ENCODE measurements at regions not wholly inside any gene's neighbourhood (a gene's known extent, or its start where the extent isn't known, plus 50 kb on each side); places are given as distances from the start of the nearest gene placed in this dataset.
A peak's percentile ranks its signal among the peaks of the same experiment; 100 is the strongest.

GRCh38 chr18:75548353-75548905 lies 120.9 kb upstream of the SMIM21 start:
- intact Hi-C loops (cut with micrococcal nuclease; ENCODE audit: unreplicated experiment), result no loop called here
- ChIA-PET CTCF (ENCODE audit: unreplicated experiment) (no interaction called here), POLR2A (no interaction called here)
- TF ChIP-seq EZH2phosphoT487 (IDR thresholded peaks at IDR 0.05; ENCODE audit: borderline replicate concordance, low read depth, low read length) (no peak), CTCF (conservative IDR thresholded peaks at IDR 0.05; ENCODE audit: low read length) (no peak)
- Histone ChIP-seq H3K79me2 (ENCODE audit: insufficient read depth, low read depth, low read length) (no peaks in the 10 kb centered on the region), H3K27ac (ENCODE audit: low read depth, low read length, poor library complexity, severe bottlenecking) (no peak overlapping the region), H3K9me2 (ENCODE audit: insufficient read depth, low read length) (no peaks in the 10 kb centered on the region), H3K36me3 (ENCODE audit: insufficient read depth, low read length) (no peaks in the 10 kb centered on the region), H3K9me3 (ENCODE audit: low read length) (no peaks in the 10 kb centered on the region), H3K4me1 (ENCODE audit: insufficient read depth, low read length, poor library complexity, severe bottlenecking) (no peaks in the 10 kb centered on the region), H3K4me2 (ENCODE audit: low read length) (no peak overlapping the region), H4K20me1 (ENCODE audit: insufficient read depth, low read length) (no peaks in the 10 kb centered on the region), H2AFZ (ENCODE audit: low read length) (no peak overlapping the region), H3K4me3 (ENCODE audit: low read depth, low read length, poor library complexity, severe bottlenecking) (no peak overlapping the region)
- BruUV-seq (replicated peaks), result no TSS peak
- DNase-seq (ENCODE audit: low spot score), result no peak

GRCh38 chr18:75546964-75547363 lies 119.5 kb upstream of the SMIM21 start:
- Histone ChIP-seq H3K27ac (ENCODE audit: low read depth, low read length, poor library complexity, severe bottlenecking) (no peak overlapping the region), H3K79me2 (ENCODE audit: insufficient read depth, low read depth, low read length) (no peaks in the 10 kb centered on the region), H3K4me1 (ENCODE audit: insufficient read depth, low read length, poor library complexity, severe bottlenecking) (no peaks in the 10 kb centered on the region), H3K9me3 (ENCODE audit: low read length) (no peaks in the 10 kb centered on the region), H2AFZ (ENCODE audit: low read length) (no peak overlapping the region), H3K36me3 (ENCODE audit: insufficient read depth, low read length) (no peaks in the 10 kb centered on the region), H4K20me1 (ENCODE audit: insufficient read depth, low read length) (no peaks in the 10 kb centered on the region), H3K4me3 (ENCODE audit: low read depth, low read length, poor library complexity, severe bottlenecking) (no peak overlapping the region), H3K4me2 (ENCODE audit: low read length) (no peak overlapping the region), H3K9me2 (ENCODE audit: insufficient read depth, low read length) (no peaks in the 10 kb centered on the region)
- intact Hi-C loops (cut with micrococcal nuclease; ENCODE audit: unreplicated experiment), result no loop called here
- TF ChIP-seq EZH2phosphoT487 (IDR thresholded peaks at IDR 0.05; ENCODE audit: borderline replicate concordance, low read depth, low read length), result no peak
- TF ChIP-seq CTCF (conservative IDR thresholded peaks at IDR 0.05; ENCODE audit: low read length), result peak; percentile 29; the same call in 1 of the 2 replicates
- DNase-seq (ENCODE audit: low spot score), result no peak
- ChIA-PET CTCF (ENCODE audit: unreplicated experiment) (no interaction called here), POLR2A (no interaction called here)
- no TSS peak for BruUV-seq (replicated peaks)

DNA sequence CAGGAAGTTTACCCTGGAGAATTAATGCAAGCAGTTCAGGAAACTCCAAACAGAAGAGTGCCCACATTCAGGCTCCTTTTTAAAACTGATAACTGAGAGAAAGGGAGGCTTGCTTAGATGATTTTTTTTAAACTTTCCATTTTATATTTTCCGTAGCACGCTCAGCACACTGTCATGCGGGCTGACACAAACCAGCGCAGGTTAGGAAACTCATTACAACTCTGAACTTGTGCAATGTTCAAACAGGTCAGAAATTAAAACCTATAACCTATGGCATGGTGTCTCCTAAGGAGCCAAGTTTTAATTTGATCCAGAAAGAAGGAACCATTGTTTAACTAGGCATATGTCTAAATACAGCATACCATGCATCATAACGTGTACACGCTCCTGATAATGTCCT lies 117.7 kb upstream of the SMIM21 start:
- Histone ChIP-seq H3K36me3 (ENCODE audit: insufficient read depth, low read length) (no peaks in the 10 kb centered on the region), H3K4me2 (ENCODE audit: low read length) (no peak overlapping the region), H3K4me3 (ENCODE audit: low read depth, low read length, poor library complexity, severe bottlenecking) (no peak overlapping the region), H3K9me3 (ENCODE audit: low read length) (no peaks in the 10 kb centered on the region), H3K9me2 (ENCODE audit: insufficient read depth, low read length) (no peaks in the 10 kb centered on the region), H3K4me1 (ENCODE audit: insufficient read depth, low read length, poor library complexity, severe bottlenecking) (no peaks in the 10 kb centered on the region), H3K79me2 (ENCODE audit: insufficient read depth, low read depth, low read length) (no peaks in the 10 kb centered on the region), H4K20me1 (ENCODE audit: insufficient read depth, low read length) (no peaks in the 10 kb centered on the region), H3K27ac (ENCODE audit: low read depth, low read length, poor library complexity, severe bottlenecking) (no peak overlapping the region), H2AFZ (ENCODE audit: low read length) (no peak overlapping the region)
- intact Hi-C loops (cut with micrococcal nuclease; ENCODE audit: unreplicated experiment), result no loop called here
- no peak for DNase-seq (ENCODE audit: low spot score)
- POLR2A ChIA-PET, result no interaction called here
- no TSS peak for BruUV-seq (replicated peaks)
- CTCF ChIA-PET (ENCODE audit: unreplicated experiment), result no interaction called here
- TF ChIP-seq EZH2phosphoT487 (IDR thresholded peaks at IDR 0.05; ENCODE audit: borderline replicate concordance, low read depth, low read length) (no peak), CTCF (conservative IDR thresholded peaks at IDR 0.05; ENCODE audit: low read length) (no peak)
